PC-9 (cell line): ENCODE measurements at regions not wholly inside any gene's neighbourhood (a gene's known extent, or its start where the extent isn't known, plus 50 kb on each side); places are given as distances from the start of the nearest gene placed in this dataset.

Source experiments
- EZH2 ChIP-seq: fragments of 200-600 bp; sonication (generic); IDR thresholded peaks from 2 replicates; pipeline ENCODE4 v1.8.0; 2017; ENCODE audit warnings: antibody characterized with exemption, low read depth
- TF ChIP-seq, protein P1 (sequence below): fragments of 200-600 bp; sonication (generic); conservative IDR thresholded peaks from 2 replicates; pipeline ENCODE4 v1.6.1; 2017; ENCODE audit warnings: mixed run types, antibody characterized with exemption, mild to moderate bottlenecking, moderate library complexity

DNA sequence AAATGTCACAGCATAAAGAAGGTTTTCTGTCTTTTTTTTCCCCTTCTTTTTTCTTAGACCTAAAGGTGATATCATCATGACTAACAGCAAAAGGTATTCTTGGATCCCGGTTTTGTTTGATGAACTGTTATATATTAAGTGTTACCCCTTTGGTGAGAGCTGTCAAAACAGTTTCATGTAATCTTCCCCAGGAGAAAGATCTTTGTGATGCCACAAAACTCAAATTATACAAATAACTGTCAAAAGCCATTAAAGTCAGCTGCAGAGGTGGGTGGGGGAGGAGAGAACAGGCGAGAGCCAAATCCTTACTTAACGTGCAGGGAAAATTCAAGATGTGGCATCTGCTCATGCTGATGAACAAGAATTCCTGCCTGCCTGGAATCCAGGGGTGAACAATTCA, 258.2 kb downstream of the BMP7 start:
- TF ChIP-seq, protein P1, sequence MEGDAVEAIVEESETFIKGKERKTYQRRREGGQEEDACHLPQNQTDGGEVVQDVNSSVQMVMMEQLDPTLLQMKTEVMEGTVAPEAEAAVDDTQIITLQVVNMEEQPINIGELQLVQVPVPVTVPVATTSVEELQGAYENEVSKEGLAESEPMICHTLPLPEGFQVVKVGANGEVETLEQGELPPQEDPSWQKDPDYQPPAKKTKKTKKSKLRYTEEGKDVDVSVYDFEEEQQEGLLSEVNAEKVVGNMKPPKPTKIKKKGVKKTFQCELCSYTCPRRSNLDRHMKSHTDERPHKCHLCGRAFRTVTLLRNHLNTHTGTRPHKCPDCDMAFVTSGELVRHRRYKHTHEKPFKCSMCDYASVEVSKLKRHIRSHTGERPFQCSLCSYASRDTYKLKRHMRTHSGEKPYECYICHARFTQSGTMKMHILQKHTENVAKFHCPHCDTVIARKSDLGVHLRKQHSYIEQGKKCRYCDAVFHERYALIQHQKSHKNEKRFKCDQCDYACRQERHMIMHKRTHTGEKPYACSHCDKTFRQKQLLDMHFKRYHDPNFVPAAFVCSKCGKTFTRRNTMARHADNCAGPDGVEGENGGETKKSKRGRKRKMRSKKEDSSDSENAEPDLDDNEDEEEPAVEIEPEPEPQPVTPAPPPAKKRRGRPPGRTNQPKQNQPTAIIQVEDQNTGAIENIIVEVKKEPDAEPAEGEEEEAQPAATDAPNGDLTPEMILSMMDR, result no peak
- no peak for TF ChIP-seq EZH2
